Testis (tissue), 2 donors: ENCODE measurements at regions not wholly inside any gene's neighbourhood (a gene's known extent, or its start where the extent isn't known, plus 50 kb on each side); places are given as distances from the start of the nearest gene placed in this dataset.
"Not testable (repeated sequence)": the region's sequence is repeated elsewhere in the genome, so short reads cannot be mapped to it uniquely, and the experiment has no call there.

ENCODE experiments used
- DNase-seq: peaks from one replicate; pipeline ENCODE4 v3.0.0-alpha.2; 2019
- H3K27ac ChIP-seq, 2 donors: fragments of 200-600 bp; sonication (generic); one replicate each; pipeline ENCODE4 v1.5.1; 2019
- H3K27me3 ChIP-seq: fragments of 200-600 bp; sonication (generic); one replicate; pipeline ENCODE4 v1.5.1; 2019
- H3K36me3 ChIP-seq: fragments of 200-600 bp; sonication (generic); one replicate; pipeline ENCODE4 v1.5.1; 2017; ENCODE audit warnings: low read depth; ENCODE audit errors: missing control alignments
- H3K4me1 ChIP-seq: fragments of 200-600 bp; sonication (generic); one replicate; pipeline ENCODE4 v1.5.1; 2019
- H3K4me3 ChIP-seq, 2 donors: fragments of 200-600 bp; sonication (generic); one replicate each; pipeline ENCODE4 v1.5.1; 2017 to 2019
- H3K9me3 ChIP-seq: fragments of 200-600 bp; sonication (generic); one replicate; pipeline ENCODE4 v1.5.1; 2017
- CTCF ChIP-seq, 3 experiments: fragments of 450-650 bp in 2 of 3; fragments of 200-600 bp in 1 of 3; sonication (generic) in 1 of 3; IDR thresholded peaks; one replicate each; pipeline ENCODE4 v1.5.1; 2016 to 2019; ENCODE audit warnings: antibody characterized with exemption in 3 of 3, mild to moderate bottlenecking in 2 of 3, moderate library complexity in 1 of 3
- POLR2A ChIP-seq: fragments of 450-650 bp; IDR thresholded peaks from one replicate; pipeline ENCODE4 v1.6.1; 2017; ENCODE audit warnings: antibody characterized with exemption, mild to moderate bottlenecking, moderate library complexity
- WGBS, 2 donors: methylation state at CpG; one replicate each; pipeline ENCODE4 v1.1.5; 2018; 5-methylcytosine and 5-hydroxymethylcytosine counted together
- intact Hi-C: fragments of 100-400 bp; cut with DNase I; formaldehyde crosslinking; loops from one replicate; pipeline ENCODE4 v1.15.1; 2023; ENCODE audit warnings: low total_unique reads

- H3K4me3 ChIP-seq: no peak overlapping the region
- TF ChIP-seq POLR2A (no peak), CTCF (IDR thresholded peaks at IDR 0.05) (no peak)
- H3K36me3 ChIP-seq: no peaks in the 10 kb centered on the region
- H3K27me3 ChIP-seq: no peaks in the 10 kb centered on the region
- intact Hi-C loops: no loop called here
- H3K9me3 ChIP-seq: no peaks in the 10 kb centered on the region
- no peak overlapping the region for H3K27ac ChIP-seq
- WGBS, 2 donors: 77 to 84% methylated on average over 3 of the region's 3 CpGs
- H3K4me1 ChIP-seq: no peaks in the 10 kb centered on the region
- no peak for DNase-seq
Measured at GRCh38 chr2:138066139-138066806, 102.0 kb downstream of the HNMT start.

GRCh38 chr2:138066841-138067240 is 102.6 kb downstream of the HNMT start:
- DNase-seq: no peak
- Histone ChIP-seq H3K4me3 (no peak overlapping the region), H3K27me3 (no peaks in the 10 kb centered on the region), H3K36me3 (no peaks in the 10 kb centered on the region), H3K27ac (no peak overlapping the region), H3K9me3 (no peaks in the 10 kb centered on the region), H3K4me1 (no peaks in the 10 kb centered on the region)
- intact Hi-C loops: no loop called here
- no peak for TF ChIP-seq CTCF (IDR thresholded peaks at IDR 0.05)
- TF ChIP-seq POLR2A: no peak
- WGBS, 2 donors: 88 to 97% methylated on average over 1 of the region's 1 CpG

GRCh38 chr2:138068669-138069068 is 104.4 kb downstream of the HNMT start:
- DNase-seq, H3K4me1 ChIP-seq, H3K4me3 ChIP-seq, H3K9me3 ChIP-seq, H3K27ac ChIP-seq, H3K27me3 ChIP-seq, H3K36me3 ChIP-seq, intact Hi-C loops: not testable (repeated sequence)
- 71 to 93% methylated on average over 2 of the region's 2 CpGs for WGBS, 2 donors

GRCh38 chr2:138071042-138071719 is 106.9 kb downstream of the HNMT start:
- DNase-seq, H3K9me3 ChIP-seq, H3K27me3 ChIP-seq, H3K4me1 ChIP-seq, intact Hi-C loops, H3K4me3 ChIP-seq, H3K27ac ChIP-seq, H3K36me3 ChIP-seq: not testable (repeated sequence)
- 90 to 94% methylated on average over 7 of the region's 7 CpGs for WGBS, 2 donors

- TF ChIP-seq POLR2A (no peak), CTCF (IDR thresholded peaks at IDR 0.05) (no peak)
- Histone ChIP-seq H3K27me3 (no peaks in the 10 kb centered on the region), H3K27ac (no peak overlapping the region), H3K4me1 (no peaks in the 10 kb centered on the region), H3K9me3 (no peaks in the 10 kb centered on the region), H3K36me3 (no peaks in the 10 kb centered on the region), H3K4me3 (no peak overlapping the region)
- intact Hi-C loops: no loop called here
- 83 to 87% methylated on average over 7 of the region's 7 CpGs for WGBS, 2 donors
- DNase-seq: no peak
Measured at GRCh38 chr2:138071720-138072719, 107.7 kb downstream of the HNMT start.
